SK-N-SH treated with all-trans-retinoic acid at 6 μM for 48 hours (cell line): ENCODE measurements at regions not wholly inside any gene's neighbourhood (a gene's known extent, or its start where the extent isn't known, plus 50 kb on each side); places are given as distances from the start of the nearest gene placed in this dataset.

Source experiments
- ATAC-seq: fragments of 200-7000 bp; cut with Tn5 transposase; 3 replicates; pipeline ENCODE4 v1.9.1; 2020; ENCODE audit warnings: mild to moderate bottlenecking, moderate library complexity
- ARNTL ChIP-seq: fragments of 450-650 bp; formaldehyde crosslinking; IDR thresholded peaks from 2 replicates; pipeline ENCODE4 v1.5.0; 2020; ENCODE audit warnings: low read depth, mild to moderate bottlenecking, moderate library complexity, borderline replicate concordance
- BACH2 ChIP-seq: fragments of 250-450 bp; sonication (Bioruptor Pico); IDR thresholded peaks from 2 replicates; pipeline ENCODE4 v1.9.0; 2021; ENCODE audit warnings: mild to moderate bottlenecking, borderline replicate concordance
- CSDC2 ChIP-seq: fragments of 250-450 bp; sonication (Bioruptor Pico); IDR thresholded peaks from 2 replicates; pipeline ENCODE4 v1.5.0; 2020; ENCODE audit warnings: mild to moderate bottlenecking, moderate library complexity
- ESRRG ChIP-seq: fragments of 250-450 bp; sonication (Bioruptor Pico); IDR thresholded peaks from 2 replicates; pipeline ENCODE4 v1.6.1; 2021; ENCODE audit warnings: mild to moderate bottlenecking
- GLIS3 ChIP-seq: fragments of 250-450 bp; sonication (Bioruptor Pico); IDR thresholded peaks from 2 replicates; pipeline ENCODE4 v1.5.0; 2020; ENCODE audit warnings: mild to moderate bottlenecking, moderate library complexity
- ISL1 ChIP-seq: fragments of 250-450 bp; sonication (Bioruptor Pico); IDR thresholded peaks from 2 replicates; pipeline ENCODE4 v2.1.2; 2022; ENCODE audit warnings: mild to moderate bottlenecking, moderate library complexity
- OSR1 ChIP-seq: fragments of 250-450 bp; sonication (Bioruptor Pico); IDR thresholded peaks from 2 replicates; pipeline ENCODE4 v1.8.0; 2022; ENCODE audit warnings: moderate library complexity, mild to moderate bottlenecking, inconsistent platforms
- PPARA ChIP-seq: fragments of 250-450 bp; sonication (Bioruptor Pico); IDR thresholded peaks from 2 replicates; pipeline ENCODE4 v1.5.0; 2020; ENCODE audit warnings: mild to moderate bottlenecking, borderline replicate concordance
- RARB ChIP-seq: fragments of 250-450 bp; sonication (Bioruptor Pico); IDR thresholded peaks from 2 replicates; pipeline ENCODE4 v1.8.0; 2021; ENCODE audit warnings: mild to moderate bottlenecking, moderate library complexity
- SNAI2 ChIP-seq: fragments of 250-450 bp; sonication (Bioruptor Pico); IDR thresholded peaks from 2 replicates; pipeline ENCODE4 v1.5.0; 2020; ENCODE audit warnings: mild to moderate bottlenecking, moderate library complexity
- TCF4 ChIP-seq: fragments of 250-450 bp; sonication (Bioruptor Pico); IDR thresholded peaks from 2 replicates; pipeline ENCODE4 v1.8.0; 2021; ENCODE audit warnings: mild to moderate bottlenecking, moderate library complexity, borderline replicate concordance
- TOX ChIP-seq: fragments of 250-450 bp; sonication (Bioruptor Pico); IDR thresholded peaks from 2 replicates; pipeline ENCODE4 v1.8.0; 2021; ENCODE audit warnings: mild to moderate bottlenecking, moderate library complexity, borderline replicate concordance
- TSHZ2 ChIP-seq: fragments of 250-450 bp; sonication (Bioruptor Pico); IDR thresholded peaks from 2 replicates; pipeline ENCODE4 v1.5.0; 2020; ENCODE audit warnings: mild to moderate bottlenecking, moderate library complexity
- ZC3H10 ChIP-seq: fragments of 250-450 bp; sonication (Bioruptor Pico); IDR thresholded peaks from 2 replicates; pipeline ENCODE4 v1.5.1; 2021; ENCODE audit warnings: mild to moderate bottlenecking, moderate library complexity
- ZFP3 ChIP-seq: fragments of 250-450 bp; sonication (Bioruptor Pico); IDR thresholded peaks from 2 replicates; pipeline ENCODE4 v1.5.0; 2020; ENCODE audit warnings: mild to moderate bottlenecking, moderate library complexity
- ZFP30 ChIP-seq: fragments of 450-650 bp; formaldehyde crosslinking; IDR thresholded peaks from 2 replicates; pipeline ENCODE4 v1.5.0; 2022; ENCODE audit warnings: mild to moderate bottlenecking, moderate library complexity
- ZNF565 ChIP-seq: fragments of 450-650 bp; formaldehyde crosslinking; conservative IDR thresholded peaks from 2 replicates; pipeline ENCODE4 v1.5.0; 2020; ENCODE audit warnings: low read depth, mild to moderate bottlenecking, moderate library complexity
- ZNF70 ChIP-seq: fragments of 450-650 bp; formaldehyde crosslinking; IDR thresholded peaks from 2 replicates; pipeline ENCODE4 v1.5.0; 2020; ENCODE audit warnings: mild to moderate bottlenecking, moderate library complexity
- ZNF8 ChIP-seq: fragments of 450-650 bp; formaldehyde crosslinking; IDR thresholded peaks from 2 replicates; pipeline ENCODE4 v1.5.0; 2020; ENCODE audit warnings: mild to moderate bottlenecking, moderate library complexity
- TF ChIP-seq, protein P1 (sequence below): fragments of 250-450 bp; sonication (Bioruptor Pico); IDR thresholded peaks from 2 replicates; pipeline ENCODE4 v1.8.0; 2020; ENCODE audit warnings: mild to moderate bottlenecking, moderate library complexity, borderline replicate concordance
- TF ChIP-seq, protein P2 (sequence below): fragments of 250-450 bp; sonication (Bioruptor Pico); IDR thresholded peaks from 2 replicates; pipeline ENCODE4 v1.5.1; 2021; ENCODE audit warnings: mild to moderate bottlenecking, moderate library complexity
- TF ChIP-seq, protein P3 (sequence below): fragments of 250-450 bp; sonication (Bioruptor Pico); IDR thresholded peaks from 2 replicates; pipeline ENCODE4 v1.5.1; 2020; ENCODE audit warnings: low read depth, mild to moderate bottlenecking, moderate library complexity

DNA sequence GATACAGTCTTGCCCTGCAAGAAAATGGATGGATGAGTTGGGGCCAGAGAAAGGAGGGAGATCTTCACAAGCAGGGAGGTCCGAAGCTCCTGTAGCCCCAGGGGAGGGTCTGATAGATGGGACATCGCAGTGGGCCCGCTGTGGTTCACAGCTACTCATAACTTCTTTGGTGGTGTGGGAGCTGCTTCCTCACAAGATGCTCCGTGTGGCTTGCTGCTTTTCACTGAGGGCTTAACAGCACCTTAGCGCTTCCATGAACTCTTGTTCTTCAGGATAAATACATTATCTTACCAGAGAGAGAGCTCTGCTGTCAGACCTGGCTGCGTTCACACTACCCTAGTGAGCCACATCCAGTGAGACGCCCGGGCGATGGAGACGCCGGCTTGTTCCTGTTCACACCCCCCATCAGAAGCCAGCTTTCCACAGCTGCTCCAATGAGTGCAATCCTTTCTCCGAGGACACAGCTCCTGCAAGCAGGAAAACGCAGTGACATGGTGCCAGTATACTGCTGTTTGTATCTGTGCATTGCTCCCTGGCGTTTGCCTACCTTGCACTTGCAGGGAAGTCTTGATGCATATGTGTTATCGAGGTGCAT is 599.8 kb downstream of the AJAP1 start:
- no peak for ATAC-seq
- TF ChIP-seq RARB (CRISPR knock-in tag) = no peak
- no peak for TF ChIP-seq ARNTL (CRISPR knock-in tag)

DNA sequence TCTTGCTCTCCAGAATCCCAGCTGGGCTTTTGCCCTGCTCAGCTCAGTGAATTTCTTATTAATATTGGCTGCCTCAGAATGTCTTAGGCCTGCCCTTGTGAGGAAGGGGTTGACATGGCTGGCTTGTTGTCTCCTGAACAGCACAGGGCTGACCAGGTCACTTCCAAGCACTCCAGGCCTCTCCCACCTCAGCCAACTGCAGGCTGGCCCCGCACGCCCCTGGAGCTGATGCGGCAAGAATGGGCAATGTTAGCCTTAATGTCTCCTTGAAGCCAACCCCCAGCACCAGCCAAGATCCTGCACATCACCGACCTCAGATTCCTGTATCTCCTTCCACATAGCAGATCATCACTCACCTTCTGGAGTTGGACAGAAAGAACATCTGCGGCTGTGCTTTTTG is 598.6 kb downstream of the AJAP1 start:
- no peak for ATAC-seq
- TF ChIP-seq ZNF70 (CRISPR knock-in tag) = no peak
- TF ChIP-seq OSR1 (CRISPR knock-in tag) = no peak
- TF ChIP-seq BACH2 (CRISPR knock-in tag) = no peak
- TF ChIP-seq ZFP30 (CRISPR knock-in tag) = no peak
- no peak for TF ChIP-seq ZC3H10 (CRISPR knock-in tag)
- TF ChIP-seq TCF4 = no peak
- TF ChIP-seq GLIS3 (CRISPR knock-in tag) = no peak
- no peak for TF ChIP-seq ZNF565 (CRISPR knock-in tag)
- TF ChIP-seq, protein P1, sequence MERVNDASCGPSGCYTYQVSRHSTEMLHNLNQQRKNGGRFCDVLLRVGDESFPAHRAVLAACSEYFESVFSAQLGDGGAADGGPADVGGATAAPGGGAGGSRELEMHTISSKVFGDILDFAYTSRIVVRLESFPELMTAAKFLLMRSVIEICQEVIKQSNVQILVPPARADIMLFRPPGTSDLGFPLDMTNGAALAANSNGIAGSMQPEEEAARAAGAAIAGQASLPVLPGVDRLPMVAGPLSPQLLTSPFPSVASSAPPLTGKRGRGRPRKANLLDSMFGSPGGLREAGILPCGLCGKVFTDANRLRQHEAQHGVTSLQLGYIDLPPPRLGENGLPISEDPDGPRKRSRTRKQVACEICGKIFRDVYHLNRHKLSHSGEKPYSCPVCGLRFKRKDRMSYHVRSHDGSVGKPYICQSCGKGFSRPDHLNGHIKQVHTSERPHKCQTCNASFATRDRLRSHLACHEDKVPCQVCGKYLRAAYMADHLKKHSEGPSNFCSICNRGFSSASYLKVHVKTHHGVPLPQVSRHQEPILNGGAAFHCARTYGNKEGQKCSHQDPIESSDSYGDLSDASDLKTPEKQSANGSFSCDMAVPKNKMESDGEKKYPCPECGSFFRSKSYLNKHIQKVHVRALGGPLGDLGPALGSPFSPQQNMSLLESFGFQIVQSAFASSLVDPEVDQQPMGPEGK (CRISPR knock-in tag) = no peak

GRCh38 chr1:5250336-5250735 is 595.9 kb downstream of the AJAP1 start:
- ATAC-seq = no peak

More at GRCh38 chr1:5250336-5250735, 595.9 kb downstream of the AJAP1 start:
- TF ChIP-seq ZNF565 (CRISPR knock-in tag) (no peak), ARNTL (CRISPR knock-in tag) (no peak), ZFP3 (no peak), ZNF70 (CRISPR knock-in tag) (no peak), TCF4 (no peak), PPARA (CRISPR knock-in tag) (no peak), ZFP30 (CRISPR knock-in tag) (no peak), TOX (no peak), ZNF8 (no peak), ESRRG (CRISPR knock-in tag) (no peak), OSR1 (CRISPR knock-in tag) (no peak), TSHZ2 (no peak), ZC3H10 (CRISPR knock-in tag) (no peak), ISL1 (no peak), SNAI2 (CRISPR knock-in tag) (no peak), CSDC2 (CRISPR knock-in tag) (no peak), GLIS3 (CRISPR knock-in tag) (no peak)
- TF ChIP-seq, protein P1 (CRISPR knock-in tag) = no peak
- TF ChIP-seq, protein P2, sequence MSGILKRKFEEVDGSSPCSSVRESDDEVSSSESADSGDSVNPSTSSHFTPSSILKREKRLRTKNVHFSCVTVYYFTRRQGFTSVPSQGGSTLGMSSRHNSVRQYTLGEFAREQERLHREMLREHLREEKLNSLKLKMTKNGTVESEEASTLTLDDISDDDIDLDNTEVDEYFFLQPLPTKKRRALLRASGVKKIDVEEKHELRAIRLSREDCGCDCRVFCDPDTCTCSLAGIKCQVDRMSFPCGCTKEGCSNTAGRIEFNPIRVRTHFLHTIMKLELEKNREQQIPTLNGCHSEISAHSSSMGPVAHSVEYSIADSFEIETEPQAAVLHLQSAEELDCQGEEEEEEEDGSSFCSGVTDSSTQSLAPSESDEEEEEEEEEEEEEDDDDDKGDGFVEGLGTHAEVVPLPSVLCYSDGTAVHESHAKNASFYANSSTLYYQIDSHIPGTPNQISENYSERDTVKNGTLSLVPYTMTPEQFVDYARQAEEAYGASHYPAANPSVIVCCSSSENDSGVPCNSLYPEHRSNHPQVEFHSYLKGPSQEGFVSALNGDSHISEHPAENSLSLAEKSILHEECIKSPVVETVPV (CRISPR knock-in tag) = no peak
- TF ChIP-seq, protein P3, sequence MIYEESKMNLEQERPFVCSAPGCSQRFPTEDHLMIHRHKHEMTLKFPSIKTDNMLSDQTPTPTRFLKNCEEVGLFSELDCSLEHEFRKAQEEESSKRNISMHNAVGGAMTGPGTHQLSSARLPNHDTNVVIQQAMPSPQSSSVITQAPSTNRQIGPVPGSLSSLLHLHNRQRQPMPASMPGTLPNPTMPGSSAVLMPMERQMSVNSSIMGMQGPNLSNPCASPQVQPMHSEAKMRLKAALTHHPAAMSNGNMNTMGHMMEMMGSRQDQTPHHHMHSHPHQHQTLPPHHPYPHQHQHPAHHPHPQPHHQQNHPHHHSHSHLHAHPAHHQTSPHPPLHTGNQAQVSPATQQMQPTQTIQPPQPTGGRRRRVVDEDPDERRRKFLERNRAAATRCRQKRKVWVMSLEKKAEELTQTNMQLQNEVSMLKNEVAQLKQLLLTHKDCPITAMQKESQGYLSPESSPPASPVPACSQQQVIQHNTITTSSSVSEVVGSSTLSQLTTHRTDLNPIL (CRISPR knock-in tag) = no peak
